ENCODE measurements at regions not wholly inside any gene's neighbourhood (a gene's known extent, or its start where the extent isn't known, plus 50 kb on each side); places are given as distances from the start of the nearest gene placed in this dataset.

- no peak overlapping the region for H4K91ac ChIP-seq (ENCODE audit: low read length)
- H4K8ac ChIP-seq (ENCODE audit: low read length) = no peak overlapping the region
- H3K79me1 ChIP-seq (replicated peaks; ENCODE audit: low read length, poor library complexity, severe bottlenecking) = no peaks in the 10 kb centered on the region
- H3K14ac ChIP-seq (ENCODE audit: low read length in 2 of 2) = no peak overlapping the region
- H3K4me1 ChIP-seq (ENCODE audit: control insufficient read depth, insufficient read depth, low read depth, low read length) = no peaks in the 10 kb centered on the region
- H3K4me2 ChIP-seq (ENCODE audit: low read length, poor library complexity, severe bottlenecking) = no peak overlapping the region
- no peak overlapping the region for H2AFZ ChIP-seq (ENCODE audit: low read depth, low read length)
- no peak overlapping the region for H2BK12ac ChIP-seq (ENCODE audit: low read length in 2 of 2)
- no peak overlapping the region for H3K23ac ChIP-seq (ENCODE audit: low read length in 2 of 2)
- no peak overlapping the region for H2BK15ac ChIP-seq (ENCODE audit: low read depth, poor library complexity, severe bottlenecking)
- no peak overlapping the region for H2BK120ac ChIP-seq (ENCODE audit: low read depth, low read length)
- H3K18ac ChIP-seq (ENCODE audit: low read depth in 1 of 2, low read length in 2 of 2) = no peak overlapping the region
- H3K36me3 ChIP-seq (ENCODE audit: control insufficient read depth in 1 of 2, insufficient read depth in 2 of 2, low read depth in 1 of 2, low read length in 2 of 2) = no peaks in the 10 kb centered on the region
- H3K27me3 ChIP-seq (ENCODE audit: control insufficient read depth in 1 of 2, insufficient read depth in 1 of 2, low read length in 2 of 2) = no peaks in the 10 kb centered on the region
- H2BK5ac ChIP-seq (ENCODE audit: low read depth, low read length, poor library complexity, severe bottlenecking) = no peak overlapping the region
- no peaks in the 10 kb centered on the region for H3K9me3 ChIP-seq (ENCODE audit: control insufficient read depth, low read length)
- no peak for DNase-seq
- no peak overlapping the region for H3K4ac ChIP-seq (ENCODE audit: low read depth in 1 of 2, low read length in 2 of 2)
- H2AK5ac ChIP-seq (ENCODE audit: low read length, severe bottlenecking) = no peak overlapping the region
- H3K4me3 ChIP-seq (ENCODE audit: insufficient read depth in 1 of 2, low read depth in 1 of 2, low read length in 2 of 2) = no peak overlapping the region
- no peak overlapping the region for H3K9ac ChIP-seq (ENCODE audit: low read length)
- 33% methylated on average over 1 of the region's 2 CpGs for WGBS
- no peak overlapping the region for H3K27ac ChIP-seq (ENCODE audit: low read length, poor library complexity, severe bottlenecking)
Observed at GRCh38 chr2:220163486-220163885, 536.1 kb downstream of the SLC4A3 start.

GRCh38 chr2:220165401-220165800, 538.0 kb downstream of the SLC4A3 start:
- Histone ChIP-seq H2AK5ac (ENCODE audit: low read length, severe bottlenecking) (no peak overlapping the region), H2BK120ac (ENCODE audit: low read depth, low read length) (no peak overlapping the region), H3K36me3 (ENCODE audit: control insufficient read depth in 1 of 2, insufficient read depth in 2 of 2, low read depth in 1 of 2, low read length in 2 of 2) (no peaks in the 10 kb centered on the region), H3K4me2 (ENCODE audit: low read length, poor library complexity, severe bottlenecking) (no peak overlapping the region), H2BK5ac (ENCODE audit: low read depth, low read length, poor library complexity, severe bottlenecking) (no peak overlapping the region), H3K14ac (ENCODE audit: low read length in 2 of 2) (no peak overlapping the region), H2BK12ac (ENCODE audit: low read length in 2 of 2) (no peak overlapping the region), H3K27me3 (ENCODE audit: control insufficient read depth in 1 of 2, insufficient read depth in 1 of 2, low read length in 2 of 2) (no peaks in the 10 kb centered on the region), H4K91ac (ENCODE audit: low read length) (no peak overlapping the region), H3K27ac (ENCODE audit: low read length, poor library complexity, severe bottlenecking) (no peak overlapping the region), H2BK15ac (ENCODE audit: low read depth, poor library complexity, severe bottlenecking) (no peak overlapping the region), H3K4me1 (ENCODE audit: control insufficient read depth, insufficient read depth, low read depth, low read length) (no peaks in the 10 kb centered on the region), H3K9me3 (ENCODE audit: control insufficient read depth, low read length) (no peaks in the 10 kb centered on the region), H3K4ac (ENCODE audit: low read depth in 1 of 2, low read length in 2 of 2) (no peak overlapping the region), H3K4me3 (ENCODE audit: insufficient read depth in 1 of 2, low read depth in 1 of 2, low read length in 2 of 2) (no peak overlapping the region), H3K23ac (ENCODE audit: low read length in 2 of 2) (no peak overlapping the region), H4K8ac (ENCODE audit: low read length) (no peak overlapping the region), H3K9ac (ENCODE audit: low read length) (no peak overlapping the region), H3K18ac (ENCODE audit: low read depth in 1 of 2, low read length in 2 of 2) (no peak overlapping the region), H3K79me1 (replicated peaks; ENCODE audit: low read length, poor library complexity, severe bottlenecking) (no peaks in the 10 kb centered on the region), H2AFZ (ENCODE audit: low read depth, low read length) (no peak overlapping the region)
- DNase-seq = no peak
- 48% methylated on average over 4 of the region's 4 CpGs for WGBS

GRCh38 chr2:220166616-220167015, 539.2 kb downstream of the SLC4A3 start:
- Histone ChIP-seq H3K4me2 (ENCODE audit: low read length, poor library complexity, severe bottlenecking) (no peak overlapping the region), H3K36me3 (ENCODE audit: control insufficient read depth in 1 of 2, insufficient read depth in 2 of 2, low read depth in 1 of 2, low read length in 2 of 2) (no peaks in the 10 kb centered on the region), H3K79me1 (replicated peaks; ENCODE audit: low read length, poor library complexity, severe bottlenecking) (no peaks in the 10 kb centered on the region), H3K27me3 (ENCODE audit: control insufficient read depth in 1 of 2, insufficient read depth in 1 of 2, low read length in 2 of 2) (no peaks in the 10 kb centered on the region), H2AK5ac (ENCODE audit: low read length, severe bottlenecking) (no peak overlapping the region), H3K18ac (ENCODE audit: low read depth in 1 of 2, low read length in 2 of 2) (no peak overlapping the region), H4K8ac (ENCODE audit: low read length) (no peak overlapping the region), H2BK5ac (ENCODE audit: low read depth, low read length, poor library complexity, severe bottlenecking) (no peak overlapping the region), H3K9ac (ENCODE audit: low read length) (peak overlapping the region; percentile 34), H3K27ac (ENCODE audit: low read length, poor library complexity, severe bottlenecking) (no peak overlapping the region), H4K91ac (ENCODE audit: low read length) (no peak overlapping the region), H3K14ac (ENCODE audit: low read length in 2 of 2) (no peak overlapping the region), H3K4me3 (ENCODE audit: insufficient read depth in 1 of 2, low read depth in 1 of 2, low read length in 2 of 2) (peak overlapping the region in 1 of 2 experiments; percentile 4), H3K4ac (ENCODE audit: low read depth in 1 of 2, low read length in 2 of 2) (no peak overlapping the region), H2BK120ac (ENCODE audit: low read depth, low read length) (no peak overlapping the region), H2AFZ (ENCODE audit: low read depth, low read length) (no peak overlapping the region), H2BK15ac (ENCODE audit: low read depth, poor library complexity, severe bottlenecking) (no peak overlapping the region), H3K9me3 (ENCODE audit: control insufficient read depth, low read length) (no peaks in the 10 kb centered on the region), H3K4me1 (ENCODE audit: control insufficient read depth, insufficient read depth, low read depth, low read length) (no peaks in the 10 kb centered on the region), H3K23ac (ENCODE audit: low read length in 2 of 2) (no peak overlapping the region), H2BK12ac (ENCODE audit: low read length in 2 of 2) (no peak overlapping the region)
- peak; percentile 33 for DNase-seq
- 43% methylated on average over 3 of the region's 3 CpGs for WGBS

- Histone ChIP-seq H2AK5ac (ENCODE audit: low read length, severe bottlenecking) (no peak overlapping the region), H2BK5ac (ENCODE audit: low read depth, low read length, poor library complexity, severe bottlenecking) (no peak overlapping the region), H3K79me1 (replicated peaks; ENCODE audit: low read length, poor library complexity, severe bottlenecking) (no peaks in the 10 kb centered on the region), H2AFZ (ENCODE audit: low read depth, low read length) (no peak overlapping the region), H3K23ac (ENCODE audit: low read length in 2 of 2) (no peak overlapping the region), H3K27ac (ENCODE audit: low read length, poor library complexity, severe bottlenecking) (no peak overlapping the region), H2BK120ac (ENCODE audit: low read depth, low read length) (no peak overlapping the region), H3K9me3 (ENCODE audit: control insufficient read depth, low read length) (no peaks in the 10 kb centered on the region), H2BK15ac (ENCODE audit: low read depth, poor library complexity, severe bottlenecking) (no peak overlapping the region), H3K36me3 (ENCODE audit: control insufficient read depth in 1 of 2, insufficient read depth in 2 of 2, low read depth in 1 of 2, low read length in 2 of 2) (no peaks in the 10 kb centered on the region), H2BK12ac (ENCODE audit: low read length in 2 of 2) (no peak overlapping the region), H3K14ac (ENCODE audit: low read length in 2 of 2) (no peak overlapping the region), H3K4me1 (ENCODE audit: control insufficient read depth, insufficient read depth, low read depth, low read length) (no peaks in the 10 kb centered on the region), H4K8ac (ENCODE audit: low read length) (no peak overlapping the region), H3K4me3 (ENCODE audit: insufficient read depth in 1 of 2, low read depth in 1 of 2, low read length in 2 of 2) (no peak overlapping the region), H3K4ac (ENCODE audit: low read depth in 1 of 2, low read length in 2 of 2) (no peak overlapping the region), H3K18ac (ENCODE audit: low read depth in 1 of 2, low read length in 2 of 2) (no peak overlapping the region), H4K91ac (ENCODE audit: low read length) (no peak overlapping the region), H3K27me3 (ENCODE audit: control insufficient read depth in 1 of 2, insufficient read depth in 1 of 2, low read length in 2 of 2) (no peaks in the 10 kb centered on the region), H3K9ac (ENCODE audit: low read length) (no peak overlapping the region), H3K4me2 (ENCODE audit: low read length, poor library complexity, severe bottlenecking) (no peak overlapping the region)
- 92% methylated on average over 3 of the region's 4 CpGs for WGBS
- no peak for DNase-seq
Observed at GRCh38 chr2:220167956-220168355, 540.5 kb downstream of the SLC4A3 start.

All from mesenchymal stem cell (in vitro differentiated cells and primary cell).